Stimulated activated CD8-positive, alpha-beta memory T cell treated with anti-CD3 and anti-CD28 coated beads, Interleukin-2, amount 100 ng/mL, for 48 hours (primary cell): ENCODE measurements at regions not wholly inside any gene's neighbourhood (a gene's known extent, or its start where the extent isn't known, plus 50 kb on each side); places are given as distances from the start of the nearest gene placed in this dataset.

Experiments
- DNase-seq, 2 donors: peaks; one replicate each; pipeline ENCODE4 v3.0.0-alpha.2; 2020; ENCODE audit warnings: low read depth in 2 of 2

DNA sequence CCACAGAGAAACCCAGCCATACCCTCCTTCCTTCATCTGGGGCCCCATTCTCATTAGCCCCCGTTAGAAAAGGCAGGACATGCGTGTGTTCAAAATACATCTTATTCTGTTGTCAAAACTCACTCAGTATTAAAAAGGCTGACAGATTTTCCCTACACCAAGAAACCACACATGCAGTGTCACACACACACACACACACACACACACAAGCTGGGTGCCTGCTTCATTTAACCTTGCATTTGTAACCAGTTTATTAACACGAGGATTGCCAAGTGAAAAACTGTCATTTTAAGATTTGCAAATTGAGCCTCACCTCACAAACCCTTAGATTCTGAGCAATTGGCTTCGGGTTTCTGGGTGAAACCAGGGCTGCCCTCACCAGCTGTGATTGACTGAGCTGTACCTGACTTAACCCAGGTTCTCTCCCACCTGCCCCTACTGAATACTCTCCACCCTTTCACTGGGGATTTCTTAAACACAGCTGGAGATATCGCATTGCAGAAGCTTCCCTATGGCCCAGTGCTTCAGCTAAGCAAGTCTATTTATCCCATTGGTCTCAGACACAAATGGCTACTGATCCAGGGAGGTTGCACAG lies 172.7 kb upstream of the ZNF507 start:
- DNase-seq = no peak

- DNase-seq = no peak
These were observed 171.6 kb upstream of the ZNF507 start for GRCh38 chr19:32173836-32174235.

- no peak for DNase-seq
These were observed 170.9 kb upstream of the ZNF507 start for GRCh38 chr19:32174386-32175113.

- DNase-seq = no peak
These were observed 168.8 kb upstream of the ZNF507 start for GRCh38 chr19:32176591-32176990.

- DNase-seq = no peak
These were observed 167.7 kb upstream of the ZNF507 start for GRCh38 chr19:32177686-32178085.

GRCh38 chr19:32178401-32178800 lies 167.0 kb upstream of the ZNF507 start:
- no peak for DNase-seq

GRCh38 chr19:32178956-32179355 lies 166.5 kb upstream of the ZNF507 start:
- DNase-seq = no peak

GRCh38 chr19:32181216-32181920 lies 164.0 kb upstream of the ZNF507 start:
- no peak for DNase-seq

- DNase-seq = no peak
These were observed 158.7 kb upstream of the ZNF507 start for GRCh38 chr19:32186542-32187330.

GRCh38 chr19:32188921-32189320 lies 156.5 kb upstream of the ZNF507 start:
- DNase-seq = no peak

DNA sequence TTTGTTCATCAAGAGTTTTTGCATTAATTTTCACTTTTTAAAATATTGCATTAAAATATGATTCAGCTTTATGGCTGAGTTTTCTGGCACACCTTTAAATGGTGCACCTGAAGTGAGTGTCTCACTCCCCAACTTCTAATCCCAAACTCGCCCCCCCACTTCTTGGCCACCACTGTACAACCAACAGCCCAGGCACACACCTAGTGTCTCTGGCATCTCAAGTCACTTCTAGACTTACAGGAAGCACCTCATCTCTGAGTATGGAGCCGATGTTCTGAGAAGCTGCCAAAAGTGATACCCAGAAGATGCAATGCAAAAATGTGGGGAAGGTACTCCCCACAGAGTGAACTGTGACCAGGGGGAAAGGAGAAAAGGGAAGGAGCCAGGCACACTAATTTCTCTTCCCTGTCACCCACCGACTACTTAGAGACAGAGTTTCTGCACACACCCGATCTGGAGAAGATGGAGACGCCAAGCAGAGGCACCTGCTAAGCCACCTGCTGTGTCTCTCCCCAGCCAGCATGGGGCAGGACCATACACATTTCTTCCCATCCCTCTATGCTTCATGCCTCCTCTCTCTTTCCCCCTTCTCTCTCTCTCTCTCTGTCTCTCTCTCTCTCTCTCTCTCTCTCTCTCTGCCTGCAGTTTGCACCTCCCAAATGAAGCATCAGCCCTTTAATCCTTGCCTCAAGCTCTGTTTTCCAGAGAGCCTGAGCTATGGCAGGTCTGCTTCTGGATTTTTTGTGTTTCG lies 155.3 kb upstream of the ZNF507 start:
- no peak for DNase-seq

DNA sequence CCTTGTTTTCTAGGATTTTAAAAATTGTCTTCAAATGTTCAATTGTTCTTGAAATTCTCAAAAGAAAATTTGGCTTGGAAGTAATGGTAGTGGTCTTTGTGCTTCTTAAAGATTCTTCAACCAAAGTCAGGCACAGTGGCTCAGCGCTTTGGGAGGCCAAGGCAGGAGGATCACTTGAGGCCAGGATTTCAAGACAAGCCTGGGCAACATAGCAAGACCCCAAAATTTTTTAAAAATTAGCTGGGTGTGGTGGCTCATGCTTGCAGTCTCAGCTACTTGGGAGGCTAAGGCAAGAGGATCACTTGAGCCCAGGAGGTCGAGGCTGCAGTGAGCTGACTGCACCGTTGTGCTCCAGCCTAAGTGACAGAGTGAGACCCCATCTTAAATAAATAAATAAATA lies 153.5 kb upstream of the ZNF507 start:
- no peak for DNase-seq

GRCh38 chr19:32195706-32196610 lies 149.5 kb upstream of the ZNF507 start:
- no peak for DNase-seq

DNA sequence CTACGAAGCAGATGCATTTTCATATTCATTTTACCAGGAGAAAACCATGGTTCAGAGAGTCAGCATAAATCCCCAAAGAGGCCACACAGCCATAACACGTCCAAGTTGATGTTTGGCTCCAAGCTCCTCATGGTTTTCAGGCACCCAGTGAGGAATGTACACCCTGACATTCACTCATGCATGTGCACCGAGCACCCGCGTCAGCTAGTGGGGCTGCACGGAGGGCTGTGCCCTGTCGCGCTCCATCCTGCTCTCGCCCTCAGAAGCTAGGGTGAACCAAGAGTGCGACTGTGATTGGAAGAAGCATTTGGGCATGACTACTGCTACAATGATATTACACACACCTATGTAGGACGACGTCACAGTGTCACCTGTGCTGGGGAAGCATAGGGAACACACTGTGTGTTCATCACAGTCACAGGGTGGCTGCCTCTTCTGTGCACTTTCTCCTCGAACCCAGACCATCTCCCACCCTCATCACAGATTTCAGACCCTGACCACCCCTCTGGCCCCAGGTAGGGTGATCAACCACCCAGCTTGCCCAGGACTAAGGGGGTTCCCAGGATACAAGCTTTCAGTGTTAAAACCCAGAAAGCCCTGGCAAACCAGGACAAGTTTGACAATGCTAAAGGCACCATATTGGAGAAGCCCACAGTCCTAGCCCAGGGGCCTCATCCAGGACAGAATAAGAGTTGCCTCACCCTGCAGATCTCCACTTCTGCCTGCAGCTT lies 148.6 kb upstream of the ZNF507 start:
- no peak for DNase-seq

DNA sequence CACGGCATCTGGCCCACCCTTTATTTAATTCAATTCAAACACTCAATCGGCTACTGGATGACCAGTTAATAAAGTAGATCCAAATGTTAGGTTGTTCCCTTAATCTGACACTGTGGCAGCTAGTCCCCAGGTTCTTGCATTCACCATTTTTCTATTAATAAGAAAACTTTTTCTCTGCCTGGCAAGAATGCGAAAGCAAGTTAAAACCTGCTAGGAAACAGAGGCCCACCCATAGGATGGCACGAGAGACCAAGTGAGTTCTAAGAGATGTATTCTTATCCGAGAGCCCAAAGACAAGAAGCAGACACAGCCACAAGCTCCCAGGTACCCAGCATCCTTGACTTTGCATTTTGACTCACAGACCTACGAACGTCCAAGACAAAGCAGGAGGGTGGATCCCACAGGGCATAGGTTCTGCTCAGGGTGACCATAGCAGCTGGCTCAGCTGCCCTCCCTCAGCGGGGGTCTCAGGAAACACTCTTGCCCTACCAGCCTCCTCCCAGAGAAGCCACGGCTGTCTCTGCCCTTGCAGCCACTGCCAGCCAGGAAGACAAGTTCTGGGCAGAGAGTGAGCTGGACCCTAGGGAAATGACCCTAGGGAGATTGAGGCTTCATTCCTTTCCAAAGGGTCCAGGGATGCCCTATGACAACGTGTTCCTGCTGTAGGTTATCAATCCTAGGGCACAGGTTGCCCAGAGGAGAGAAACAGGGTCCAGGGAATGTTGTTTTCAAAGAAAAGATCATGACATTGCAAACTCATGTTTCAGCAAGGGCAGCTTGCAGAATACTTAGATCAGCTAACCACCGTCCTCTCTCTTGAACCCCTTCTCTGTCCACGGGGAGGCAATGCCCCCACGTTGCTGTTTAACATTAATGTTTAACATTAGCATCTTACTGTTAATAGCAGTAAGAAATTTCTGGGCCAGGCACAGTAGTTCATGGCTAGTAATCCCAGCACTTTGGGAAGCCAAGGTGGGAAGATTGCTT lies 147.2 kb upstream of the ZNF507 start:
- DNase-seq = no peak

- no peak for DNase-seq
These were observed 145.8 kb upstream of the ZNF507 start for GRCh38 chr19:32199501-32200040.

DNA sequence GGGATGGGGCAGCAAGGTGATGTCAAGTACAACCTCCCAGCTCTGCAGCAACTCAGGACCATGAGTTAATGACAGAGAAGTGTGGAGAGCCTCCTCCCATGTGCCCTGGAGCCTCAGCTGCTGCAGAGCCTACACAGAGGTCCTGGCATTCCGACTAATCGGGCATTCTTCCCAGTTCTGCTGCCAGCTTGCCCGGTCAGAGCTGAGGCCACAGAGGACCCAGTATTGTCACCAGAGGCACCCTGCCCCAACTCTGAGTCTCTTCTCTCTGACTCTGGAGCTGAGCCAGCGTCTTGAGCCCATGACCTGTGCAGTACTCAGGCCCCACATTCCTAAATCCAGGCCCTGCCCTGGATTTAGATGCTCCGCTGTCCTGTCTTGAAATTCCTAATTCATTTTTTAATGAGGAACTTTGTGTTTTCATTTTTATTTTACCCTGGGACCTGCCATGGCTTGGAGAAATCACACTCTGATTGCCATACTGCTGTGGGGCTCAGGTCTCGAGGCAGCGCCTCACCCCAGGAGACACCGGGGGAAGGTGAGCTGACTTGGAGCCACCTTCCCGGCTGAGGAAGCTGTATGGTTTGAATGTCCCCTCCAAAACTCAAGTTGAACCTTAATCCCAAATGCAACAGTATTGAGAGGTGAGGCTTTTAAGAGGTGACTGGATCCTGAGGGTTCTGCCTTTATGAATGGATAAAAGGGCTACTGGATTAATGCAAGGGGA lies 144.9 kb upstream of the ZNF507 start:
- no peak for DNase-seq

DNA sequence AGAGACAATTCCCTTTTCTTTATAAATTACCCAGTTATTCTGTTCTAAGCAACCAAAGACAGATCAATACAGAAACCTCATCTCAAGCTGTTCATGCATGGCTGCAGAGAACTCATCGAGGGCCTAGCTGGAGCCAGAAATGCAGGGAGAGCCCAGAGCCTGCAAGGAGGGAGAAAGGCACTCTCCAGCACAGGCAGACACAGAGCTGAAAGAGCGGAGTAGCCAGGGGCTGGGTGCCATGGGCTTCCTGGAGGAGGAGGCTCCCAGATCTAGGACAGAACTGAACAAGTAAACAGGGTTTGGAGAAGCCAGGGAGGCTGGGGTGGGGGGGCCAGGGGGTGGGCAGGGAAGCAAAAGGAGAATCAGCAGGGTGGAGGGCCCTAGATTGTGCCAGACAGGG lies 144.2 kb upstream of the ZNF507 start:
- DNase-seq = no peak
